PC-9 (cell line): ENCODE measurements at regions not wholly inside any gene's neighbourhood (a gene's known extent, or its start where the extent isn't known, plus 50 kb on each side); places are given as distances from the start of the nearest gene placed in this dataset.

Source experiments
- EZH2 ChIP-seq: fragments of 200-600 bp; sonication (generic); IDR thresholded peaks from 2 replicates; pipeline ENCODE4 v1.8.0; 2017; ENCODE audit warnings: antibody characterized with exemption, low read depth
- TF ChIP-seq, protein P1 (sequence below): fragments of 200-600 bp; sonication (generic); conservative IDR thresholded peaks from 2 replicates; pipeline ENCODE4 v1.6.1; 2017; ENCODE audit warnings: mixed run types, antibody characterized with exemption, mild to moderate bottlenecking, moderate library complexity

DNA sequence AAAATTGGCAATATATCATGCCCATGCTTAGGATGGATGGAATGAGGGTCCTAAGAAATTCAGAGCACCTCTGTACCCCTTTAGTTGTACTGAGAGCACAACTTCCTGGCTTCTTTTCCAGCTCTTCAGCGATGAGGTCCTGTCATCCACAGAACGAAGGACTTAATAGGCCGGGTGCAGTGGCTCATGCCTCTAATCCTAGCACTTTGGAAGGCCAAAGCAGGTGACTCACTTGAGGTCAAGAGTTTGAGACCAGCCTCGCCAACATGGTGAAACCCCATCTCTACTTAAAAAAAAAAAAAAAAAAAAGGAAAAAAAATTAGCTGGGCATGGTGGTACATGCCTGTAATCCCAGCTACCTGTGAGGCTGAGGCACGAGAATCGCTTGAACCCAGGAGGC is 125.3 kb upstream of the BMAL1 start:
- TF ChIP-seq, protein P1, sequence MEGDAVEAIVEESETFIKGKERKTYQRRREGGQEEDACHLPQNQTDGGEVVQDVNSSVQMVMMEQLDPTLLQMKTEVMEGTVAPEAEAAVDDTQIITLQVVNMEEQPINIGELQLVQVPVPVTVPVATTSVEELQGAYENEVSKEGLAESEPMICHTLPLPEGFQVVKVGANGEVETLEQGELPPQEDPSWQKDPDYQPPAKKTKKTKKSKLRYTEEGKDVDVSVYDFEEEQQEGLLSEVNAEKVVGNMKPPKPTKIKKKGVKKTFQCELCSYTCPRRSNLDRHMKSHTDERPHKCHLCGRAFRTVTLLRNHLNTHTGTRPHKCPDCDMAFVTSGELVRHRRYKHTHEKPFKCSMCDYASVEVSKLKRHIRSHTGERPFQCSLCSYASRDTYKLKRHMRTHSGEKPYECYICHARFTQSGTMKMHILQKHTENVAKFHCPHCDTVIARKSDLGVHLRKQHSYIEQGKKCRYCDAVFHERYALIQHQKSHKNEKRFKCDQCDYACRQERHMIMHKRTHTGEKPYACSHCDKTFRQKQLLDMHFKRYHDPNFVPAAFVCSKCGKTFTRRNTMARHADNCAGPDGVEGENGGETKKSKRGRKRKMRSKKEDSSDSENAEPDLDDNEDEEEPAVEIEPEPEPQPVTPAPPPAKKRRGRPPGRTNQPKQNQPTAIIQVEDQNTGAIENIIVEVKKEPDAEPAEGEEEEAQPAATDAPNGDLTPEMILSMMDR: no peak
- TF ChIP-seq EZH2: no peak
